Stimulated activated CD4-positive, alpha-beta T cell treated with anti-CD3 and anti-CD28 coated beads, Interleukin-4, amount 100 ng/mL, for 4 hours (primary cell): ENCODE measurements at regions not wholly inside any gene's neighbourhood (a gene's known extent, or its start where the extent isn't known, plus 50 kb on each side); places are given as distances from the start of the nearest gene placed in this dataset.
A peak's percentile ranks its signal among the peaks of the same experiment; 100 is the strongest.
"Not testable (repeated sequence)": the region's sequence is repeated elsewhere in the genome, so short reads cannot be mapped to it uniquely, and the experiment has no call there.

Experiments
- DNase-seq, 2 experiments: peaks; one replicate each; pipeline ENCODE4 v3.0.0-alpha.2; 2020

GRCh38 chr6:14505401-14505800 is 387.8 kb downstream of the CD83 start:
- no peak for DNase-seq

GRCh38 chr6:14506656-14507246 is 389.2 kb downstream of the CD83 start:
- no peak for DNase-seq

- DNase-seq: no peak
These were observed 391.5 kb downstream of the CD83 start for GRCh38 chr6:14509120-14509519.

- no peak for DNase-seq
These were observed 392.5 kb downstream of the CD83 start for GRCh38 chr6:14510038-14510437.

- DNase-seq: no peak
These were observed 393.6 kb downstream of the CD83 start for GRCh38 chr6:14511061-14511586.

- DNase-seq: no peak
These were observed 394.7 kb downstream of the CD83 start for GRCh38 chr6:14512246-14512645.

- DNase-seq: no peak
These were observed 396.2 kb downstream of the CD83 start for GRCh38 chr6:14513496-14514393.

- no peak for DNase-seq
These were observed 399.4 kb downstream of the CD83 start for GRCh38 chr6:14516956-14517355.

GRCh38 chr6:14517516-14518105 is 400.0 kb downstream of the CD83 start:
- no peak for DNase-seq

GRCh38 chr6:14518515-14519217 is 401.1 kb downstream of the CD83 start:
- DNase-seq: no peak

GRCh38 chr6:14520029-14520428 is 402.5 kb downstream of the CD83 start:
- no peak for DNase-seq

- no peak for DNase-seq
These were observed 403.0 kb downstream of the CD83 start for GRCh38 chr6:14520536-14520935.

- no peak for DNase-seq
These were observed 403.6 kb downstream of the CD83 start for GRCh38 chr6:14521141-14521540.

GRCh38 chr6:14521861-14522260 is 404.3 kb downstream of the CD83 start:
- DNase-seq: not testable (repeated sequence)

GRCh38 chr6:14524319-14524718 is 406.7 kb downstream of the CD83 start:
- no peak for DNase-seq

GRCh38 chr6:14530385-14530784 is 412.8 kb downstream of the CD83 start:
- no peak for DNase-seq

- no peak for DNase-seq
These were observed 415.9 kb downstream of the CD83 start for GRCh38 chr6:14533446-14533845.

- no peak for DNase-seq
These were observed 419.5 kb downstream of the CD83 start for GRCh38 chr6:14537030-14537429.

- DNase-seq: no peak
These were observed 422.7 kb downstream of the CD83 start for GRCh38 chr6:14540276-14540675.

- DNase-seq: no peak
These were observed 423.4 kb downstream of the CD83 start for GRCh38 chr6:14540810-14541540.

- peak; percentile 56 to 85 for DNase-seq
These were observed 425.2 kb downstream of the CD83 start for GRCh38 chr6:14542670-14543366.
